Body of pancreas (tissue), 4 donors: ENCODE measurements at regions not wholly inside any gene's neighbourhood (a gene's known extent, or its start where the extent isn't known, plus 50 kb on each side); places are given as distances from the start of the nearest gene placed in this dataset.

Experiments used
- ATAC-seq: fragments of 150-250 bp; one replicate; pipeline ENCODE4 v1.9.1; 2016
- DNase-seq, 4 donors: peaks; one replicate each; pipeline ENCODE4 v3.0.0-alpha.2; 2019
- H3K27ac ChIP-seq, 4 donors: fragments of 200-600 bp; sonication (generic); 1 replicate in 3 of 4; 2 replicates in 1 of 4; pipeline versions ENCODE4 v1.5.1 to v1.6.1; 2016 to 2019; ENCODE audit warnings: mild to moderate bottlenecking in 1 of 4, mixed read lengths in 1 of 4, moderate library complexity in 1 of 4
- H3K27me3 ChIP-seq, 2 donors: fragments of 200-600 bp; sonication (generic); one replicate each; pipeline ENCODE4 v1.6.0; 2016; ENCODE audit warnings: mild to moderate bottlenecking in 1 of 2
- H3K36me3 ChIP-seq, 2 donors: fragments of 200-600 bp; sonication (generic); replicated peaks in 1 of 2; 2 replicates each; pipeline ENCODE4 v1.5.1; 2016; ENCODE audit warnings: low read depth in 2 of 2; ENCODE audit not compliant: insufficient read depth in 1 of 2
- H3K4me1 ChIP-seq: fragments of 200-600 bp; sonication (generic); one replicate; pipeline ENCODE4 v1.6.0; 2016
- H3K4me3 ChIP-seq, 2 donors: fragments of 200-600 bp; sonication (generic); 1 replicate in 1 of 2; 2 replicates in 1 of 2; pipeline ENCODE4 v1.5.1; 2016 to 2019
- H3K9me3 ChIP-seq, 3 donors: fragments of 200-600 bp; sonication (generic); 1 replicate in 2 of 3; 2 replicates in 1 of 3; pipeline ENCODE4 v1.5.1; 2016
- CTCF ChIP-seq, 7 experiments: fragments of 450-650 bp in 4 of 7; fragments of 200-600 bp in 3 of 7; sonication (generic) in 3 of 7; IDR thresholded peaks; one replicate each; pipeline ENCODE4 v1.5.1; 2016 to 2019; ENCODE audit warnings: antibody characterized with exemption in 7 of 7
- POLR2A ChIP-seq, 3 donors: fragments of 450-650 bp; IDR thresholded peaks; one replicate each; pipeline ENCODE4 v1.6.1; 2016; ENCODE audit warnings: antibody characterized with exemption in 3 of 3, mild to moderate bottlenecking in 2 of 3
- WGBS, 2 donors: methylation state at CpG; one replicate each; pipeline ENCODE4 v1.1.5; 2017; 5-methylcytosine and 5-hydroxymethylcytosine counted together
- intact Hi-C: fragments of 100-400 bp; cut with DNase I; formaldehyde crosslinking; loops from one replicate; pipeline ENCODE4 v1.15.1; 2023

GRCh38 chr18:25923193-25923592 lies 167.2 kb downstream of the SS18 start:
- H3K9me3 ChIP-seq, result no peaks in the 10 kb centered on the region
- no peak overlapping the region for H3K4me3 ChIP-seq
- no peak overlapping the region for H3K27ac ChIP-seq
- intact Hi-C loops, result no loop called here
- H3K4me1 ChIP-seq, result no peaks in the 10 kb centered on the region
- 81 to 84% methylated on average over 4 of the region's 4 CpGs for WGBS, 2 donors
- ATAC-seq (no peak), DNase-seq (no peak)
- H3K27me3 ChIP-seq, result no peaks in the 10 kb centered on the region
- TF ChIP-seq CTCF (IDR thresholded peaks at IDR 0.05) (no peak), POLR2A (IDR thresholded peaks at IDR 0.05) (no peak)
- H3K36me3 ChIP-seq, result no peaks in the 10 kb centered on the region

GRCh38 chr18:25921677-25922421 lies 168.6 kb downstream of the SS18 start:
- TF ChIP-seq POLR2A (IDR thresholded peaks at IDR 0.05) (no peak), CTCF (IDR thresholded peaks at IDR 0.05) (peak in 6 of 7 experiments; percentile 26 to 59 (median 44))
- no peaks in the 10 kb centered on the region for H3K9me3 ChIP-seq
- peak; percentile 25 to 58 (median 46) for DNase-seq
- intact Hi-C loops, result no loop called here
- ATAC-seq, result peak; percentile 62
- no peak overlapping the region for H3K27ac ChIP-seq
- no peaks in the 10 kb centered on the region for H3K4me1 ChIP-seq
- no peak overlapping the region for H3K4me3 ChIP-seq
- no peaks in the 10 kb centered on the region for H3K27me3 ChIP-seq
- WGBS, 2 donors, result 72 to 76% methylated on average over 13 of the region's 13 CpGs
- H3K36me3 ChIP-seq, result no peaks in the 10 kb centered on the region

- no peak for TF ChIP-seq CTCF (IDR thresholded peaks at IDR 0.05)
- TF ChIP-seq POLR2A (IDR thresholded peaks at IDR 0.05), result no peak
- Histone ChIP-seq H3K9me3 (no peaks in the 10 kb centered on the region), H3K4me1 (no peaks in the 10 kb centered on the region), H3K36me3 (no peaks in the 10 kb centered on the region), H3K4me3 (no peak overlapping the region), H3K27ac (no peak overlapping the region), H3K27me3 (no peaks in the 10 kb centered on the region)
- no peak for DNase-seq
- WGBS, 2 donors, result 64 to 66% methylated on average over 4 of the region's 4 CpGs
- no peak for ATAC-seq
- intact Hi-C loops, result no loop called here
These were observed 174.5 kb downstream of the SS18 start for GRCh38 chr18:25915907-25916306.

GRCh38 chr18:25898965-25899364 lies 191.4 kb downstream of the SS18 start:
- Histone ChIP-seq H3K36me3 (no peaks in the 10 kb centered on the region), H3K27ac (no peak overlapping the region), H3K27me3 (no peaks in the 10 kb centered on the region), H3K9me3 (peaks cover 0 to 6% (median 0%) of the 10 kb centered on the region in 3 donors), H3K4me3 (no peak overlapping the region), H3K4me1 (no peaks in the 10 kb centered on the region)
- DNase-seq (peak in 1 of 4 donors; percentile 8), ATAC-seq (no peak)
- TF ChIP-seq CTCF (IDR thresholded peaks at IDR 0.05) (no peak), POLR2A (IDR thresholded peaks at IDR 0.05) (no peak)
- WGBS, 2 donors, result 31 to 33% methylated on average over 2 of the region's 2 CpGs
- intact Hi-C loops, result no loop called here

- H3K27ac ChIP-seq, result no peak overlapping the region
- DNase-seq (no peak), ATAC-seq (no peak)
- no peaks in the 10 kb centered on the region for H3K27me3 ChIP-seq
- peaks cover 0 to 6% (median 0%) of the 10 kb centered on the region in 3 donors for H3K9me3 ChIP-seq
- no peaks in the 10 kb centered on the region for H3K36me3 ChIP-seq
- H3K4me1 ChIP-seq, result no peaks in the 10 kb centered on the region
- intact Hi-C loops, result no loop called here
- TF ChIP-seq CTCF (IDR thresholded peaks at IDR 0.05) (no peak), POLR2A (IDR thresholded peaks at IDR 0.05) (no peak)
- WGBS, 2 donors, result 71 to 77% methylated on average over 4 of the region's 4 CpGs
- no peak overlapping the region for H3K4me3 ChIP-seq
These were observed 193.5 kb downstream of the SS18 start for GRCh38 chr18:25896956-25897355.
